ENCODE measurements at regions not wholly inside any gene's neighbourhood (a gene's known extent, or its start where the extent isn't known, plus 50 kb on each side); places are given as distances from the start of the nearest gene placed in this dataset.

DNA sequence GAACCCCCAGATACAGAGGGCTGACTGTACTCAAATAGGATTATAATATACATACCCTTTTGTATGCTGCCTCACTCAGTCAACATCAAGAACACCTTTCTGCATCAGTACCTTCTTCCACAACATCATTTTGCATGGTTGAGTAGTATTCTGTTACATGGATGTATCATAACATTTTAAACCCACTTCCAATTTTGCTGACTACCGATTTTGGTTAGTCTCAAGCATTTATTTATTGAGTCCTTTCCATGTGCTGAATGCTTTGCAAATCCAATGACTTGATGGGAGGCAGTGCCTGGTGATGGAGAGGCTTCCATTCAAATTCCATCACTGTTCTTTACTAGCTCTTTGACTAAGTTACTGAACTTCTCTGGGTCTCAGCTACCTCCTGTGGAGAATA lies 182.0 kb upstream of the KLF4 start:
- ATAC-seq (ENCODE audit: low read depth) (no peak), DNase-seq (ENCODE audit: low spot score) (no peak)
- no peaks in the 10 kb centered on the region for H3K4me1 ChIP-seq (ENCODE audit: insufficient read depth, poor library complexity, severe bottlenecking)
- no peaks in the 10 kb centered on the region for H3K27me3 ChIP-seq (ENCODE audit: insufficient read depth, poor library complexity, severe bottlenecking)
- H3K4me3 ChIP-seq (ENCODE audit: severe bottlenecking) = no peak overlapping the region
- no peaks in the 10 kb centered on the region for H3K36me3 ChIP-seq (ENCODE audit: low read depth)
- H3K27ac ChIP-seq (ENCODE audit: poor library complexity, severe bottlenecking) = no peak overlapping the region
- TF ChIP-seq, protein P1, sequence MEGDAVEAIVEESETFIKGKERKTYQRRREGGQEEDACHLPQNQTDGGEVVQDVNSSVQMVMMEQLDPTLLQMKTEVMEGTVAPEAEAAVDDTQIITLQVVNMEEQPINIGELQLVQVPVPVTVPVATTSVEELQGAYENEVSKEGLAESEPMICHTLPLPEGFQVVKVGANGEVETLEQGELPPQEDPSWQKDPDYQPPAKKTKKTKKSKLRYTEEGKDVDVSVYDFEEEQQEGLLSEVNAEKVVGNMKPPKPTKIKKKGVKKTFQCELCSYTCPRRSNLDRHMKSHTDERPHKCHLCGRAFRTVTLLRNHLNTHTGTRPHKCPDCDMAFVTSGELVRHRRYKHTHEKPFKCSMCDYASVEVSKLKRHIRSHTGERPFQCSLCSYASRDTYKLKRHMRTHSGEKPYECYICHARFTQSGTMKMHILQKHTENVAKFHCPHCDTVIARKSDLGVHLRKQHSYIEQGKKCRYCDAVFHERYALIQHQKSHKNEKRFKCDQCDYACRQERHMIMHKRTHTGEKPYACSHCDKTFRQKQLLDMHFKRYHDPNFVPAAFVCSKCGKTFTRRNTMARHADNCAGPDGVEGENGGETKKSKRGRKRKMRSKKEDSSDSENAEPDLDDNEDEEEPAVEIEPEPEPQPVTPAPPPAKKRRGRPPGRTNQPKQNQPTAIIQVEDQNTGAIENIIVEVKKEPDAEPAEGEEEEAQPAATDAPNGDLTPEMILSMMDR (IDR thresholded peaks at IDR 0.05; ENCODE audit: poor library complexity, severe bottlenecking) = no peak
- H3K9me3 ChIP-seq (ENCODE audit: severe bottlenecking) = no peaks in the 10 kb centered on the region

DNA sequence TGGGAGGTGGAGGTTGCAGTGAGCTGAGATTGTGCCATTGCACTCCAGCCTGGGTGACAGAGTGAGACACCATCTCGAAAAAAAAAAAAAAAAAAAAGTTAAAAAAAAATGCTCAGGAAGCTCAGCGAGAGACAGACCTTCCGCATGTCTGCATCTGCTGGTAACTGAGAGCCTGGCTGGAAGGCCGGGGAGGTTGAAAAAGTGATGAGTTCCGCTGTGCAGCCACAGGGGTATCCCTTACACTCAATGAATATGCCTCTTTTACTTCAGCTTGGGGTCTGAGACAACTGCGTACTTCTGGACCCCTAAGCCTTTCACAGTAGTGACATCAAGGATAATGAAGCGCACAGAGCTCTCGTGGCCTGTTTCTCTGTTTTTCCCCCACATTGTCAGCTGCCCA lies 179.9 kb upstream of the KLF4 start:
- no peak for DNase-seq (ENCODE audit: low spot score)
- Histone ChIP-seq H3K27me3 (ENCODE audit: insufficient read depth, poor library complexity, severe bottlenecking) (no peaks in the 10 kb centered on the region), H3K4me3 (ENCODE audit: severe bottlenecking) (no peak overlapping the region), H3K36me3 (ENCODE audit: low read depth) (no peaks in the 10 kb centered on the region), H3K4me1 (ENCODE audit: insufficient read depth, poor library complexity, severe bottlenecking) (no peaks in the 10 kb centered on the region), H3K27ac (ENCODE audit: poor library complexity, severe bottlenecking) (no peak overlapping the region), H3K9me3 (ENCODE audit: severe bottlenecking) (no peaks in the 10 kb centered on the region)
- TF ChIP-seq, protein P1 (IDR thresholded peaks at IDR 0.05; ENCODE audit: poor library complexity, severe bottlenecking) = no peak
- ATAC-seq (ENCODE audit: low read depth) = no peak

DNA sequence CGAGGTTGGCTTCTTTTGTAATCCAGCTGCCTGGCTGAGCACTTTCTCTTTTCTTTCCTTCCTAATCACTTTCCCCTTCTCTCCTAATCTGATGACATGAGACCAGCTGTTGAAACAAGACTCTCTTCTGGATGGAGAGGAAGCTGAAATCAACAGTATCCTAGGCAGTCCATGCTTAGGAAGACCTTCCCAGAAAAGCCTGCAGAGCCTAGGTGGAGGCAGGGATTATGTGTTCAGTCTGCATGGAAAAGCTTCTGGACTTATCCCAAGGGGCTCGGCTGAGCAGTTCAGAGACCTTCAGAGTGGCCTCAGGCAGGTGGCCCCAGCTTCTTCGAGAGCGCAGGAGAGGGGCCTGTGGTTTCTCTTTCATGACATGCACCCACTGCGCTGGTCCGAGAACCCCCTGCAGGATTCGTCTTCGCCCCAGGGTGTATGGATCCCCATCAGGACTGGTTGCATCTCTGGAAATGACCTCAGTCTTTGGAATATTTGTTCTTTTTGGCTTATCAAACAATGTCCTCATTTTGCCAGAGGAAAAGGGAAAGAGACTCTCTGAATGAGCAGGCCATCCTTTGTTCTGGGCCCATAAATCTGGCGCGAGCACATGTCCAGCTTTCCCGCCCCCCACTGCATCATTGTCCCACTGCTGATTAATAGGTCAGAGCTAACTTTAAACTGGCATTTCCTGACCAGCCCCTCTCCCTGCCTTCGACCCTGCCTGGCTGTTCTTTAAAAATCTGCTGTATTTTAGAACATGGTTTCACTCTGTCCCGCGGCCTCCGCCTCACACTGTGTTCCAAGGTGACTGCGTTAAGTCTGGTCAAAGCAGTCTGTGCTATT lies 177.9 kb upstream of the KLF4 start:
- DNase-seq (ENCODE audit: low spot score) (no peak), ATAC-seq (ENCODE audit: low read depth) (no peak)
- Histone ChIP-seq H3K27ac (ENCODE audit: poor library complexity, severe bottlenecking) (no peak overlapping the region), H3K9me3 (ENCODE audit: severe bottlenecking) (no peaks in the 10 kb centered on the region), H3K36me3 (ENCODE audit: low read depth) (no peaks in the 10 kb centered on the region), H3K27me3 (ENCODE audit: insufficient read depth, poor library complexity, severe bottlenecking) (no peaks in the 10 kb centered on the region), H3K4me3 (ENCODE audit: severe bottlenecking) (no peak overlapping the region), H3K4me1 (ENCODE audit: insufficient read depth, poor library complexity, severe bottlenecking) (no peaks in the 10 kb centered on the region)
- TF ChIP-seq, protein P1 (IDR thresholded peaks at IDR 0.05; ENCODE audit: poor library complexity, severe bottlenecking) = no peak

DNA sequence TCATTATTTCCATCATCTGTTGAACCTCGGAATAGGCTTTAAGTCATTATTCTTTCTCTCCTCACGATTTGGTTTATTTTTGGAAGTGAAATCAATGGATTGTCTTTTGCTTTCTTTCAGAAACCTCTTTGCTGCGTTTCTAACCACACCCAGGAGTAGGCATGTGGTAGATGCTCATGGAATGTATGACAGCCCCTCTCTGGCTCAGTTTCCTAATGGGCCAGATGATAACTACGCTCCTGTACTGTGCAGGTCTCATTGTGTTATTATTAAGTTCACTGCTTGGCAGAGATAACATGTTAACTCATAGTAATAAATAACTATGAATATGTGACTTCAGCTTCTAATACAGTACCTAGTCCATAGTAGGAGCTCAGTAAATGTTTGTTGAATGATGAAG lies 175.5 kb upstream of the KLF4 start:
- Histone ChIP-seq H3K4me3 (ENCODE audit: severe bottlenecking) (no peak overlapping the region), H3K27ac (ENCODE audit: poor library complexity, severe bottlenecking) (no peak overlapping the region), H3K4me1 (ENCODE audit: insufficient read depth, poor library complexity, severe bottlenecking) (no peaks in the 10 kb centered on the region), H3K36me3 (ENCODE audit: low read depth) (no peaks in the 10 kb centered on the region), H3K27me3 (ENCODE audit: insufficient read depth, poor library complexity, severe bottlenecking) (no peaks in the 10 kb centered on the region), H3K9me3 (ENCODE audit: severe bottlenecking) (no peaks in the 10 kb centered on the region)
- ATAC-seq (ENCODE audit: low read depth) = no peak
- TF ChIP-seq, protein P1 (IDR thresholded peaks at IDR 0.05; ENCODE audit: poor library complexity, severe bottlenecking) = no peak
- DNase-seq (ENCODE audit: low spot score) = no peak

DNA sequence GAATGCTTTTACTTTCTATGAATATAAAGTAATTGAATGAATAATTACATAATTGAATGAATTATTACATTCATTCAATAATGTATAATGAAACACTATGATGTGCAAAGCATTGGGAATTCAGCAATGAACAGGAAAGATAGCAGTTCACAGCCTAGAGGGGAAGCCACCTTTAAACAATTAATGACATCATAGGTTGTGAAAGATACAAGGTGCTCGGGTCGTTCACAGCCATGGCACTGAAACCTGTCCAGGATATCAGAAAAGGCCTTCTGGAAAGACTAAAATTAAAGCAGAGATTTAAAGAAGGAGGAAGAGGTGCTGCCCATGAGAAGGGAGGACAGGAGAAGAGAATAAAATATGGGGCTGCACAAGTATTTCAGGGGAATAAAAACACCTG lies 171.4 kb upstream of the KLF4 start:
- Histone ChIP-seq H3K4me3 (ENCODE audit: severe bottlenecking) (no peak overlapping the region), H3K9me3 (ENCODE audit: severe bottlenecking) (no peaks in the 10 kb centered on the region), H3K27ac (ENCODE audit: poor library complexity, severe bottlenecking) (no peak overlapping the region), H3K36me3 (ENCODE audit: low read depth) (no peaks in the 10 kb centered on the region), H3K27me3 (ENCODE audit: insufficient read depth, poor library complexity, severe bottlenecking) (no peaks in the 10 kb centered on the region), H3K4me1 (ENCODE audit: insufficient read depth, poor library complexity, severe bottlenecking) (no peaks in the 10 kb centered on the region)
- TF ChIP-seq, protein P1 (IDR thresholded peaks at IDR 0.05; ENCODE audit: poor library complexity, severe bottlenecking) = no peak
- ATAC-seq (ENCODE audit: low read depth) = no peak
- DNase-seq (ENCODE audit: low spot score) = no peak

Data from RWPE2 (cell line).